ENCODE measurements at regions not wholly inside any gene's neighbourhood (a gene's known extent, or its start where the extent isn't known, plus 50 kb on each side); places are given as distances from the start of the nearest gene placed in this dataset.

DNA sequence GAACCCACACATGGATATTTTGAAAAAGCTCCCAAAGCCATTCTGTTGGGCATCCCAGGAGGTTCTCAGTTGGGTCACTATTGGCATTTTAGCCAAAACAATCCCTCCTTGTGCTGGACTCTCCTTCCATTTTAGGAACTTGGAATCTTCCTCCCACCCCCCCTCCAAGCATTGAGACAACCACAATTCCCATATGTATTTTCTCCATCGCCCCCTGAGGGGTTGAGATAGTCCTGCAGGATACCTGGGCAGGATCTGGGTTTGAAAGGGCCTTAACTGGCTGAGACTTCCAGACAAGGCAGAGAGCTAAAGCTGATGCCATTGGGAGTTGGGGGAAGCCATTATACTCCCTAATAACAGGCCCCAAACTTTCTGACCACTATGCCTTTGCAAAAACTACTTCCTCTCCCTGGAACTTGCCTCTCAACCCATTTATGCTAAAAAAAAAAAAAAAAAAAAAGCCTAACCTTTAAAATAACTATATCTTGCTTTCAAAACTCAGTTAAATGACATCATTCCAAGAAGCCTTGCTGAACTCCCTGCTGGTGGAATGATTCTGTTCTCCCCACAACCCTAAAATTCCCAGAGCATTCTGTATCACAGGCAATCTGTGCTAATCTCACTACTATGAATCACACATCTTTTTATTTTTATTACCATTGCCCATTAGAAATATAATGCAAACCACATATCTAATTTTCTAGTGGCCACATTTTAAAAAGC lies 77.5 kb upstream of the PDE1C start:
- no peak for DNase-seq (ENCODE audit: low read depth in 4 of 4, low spot score in 1 of 4)

DNA sequence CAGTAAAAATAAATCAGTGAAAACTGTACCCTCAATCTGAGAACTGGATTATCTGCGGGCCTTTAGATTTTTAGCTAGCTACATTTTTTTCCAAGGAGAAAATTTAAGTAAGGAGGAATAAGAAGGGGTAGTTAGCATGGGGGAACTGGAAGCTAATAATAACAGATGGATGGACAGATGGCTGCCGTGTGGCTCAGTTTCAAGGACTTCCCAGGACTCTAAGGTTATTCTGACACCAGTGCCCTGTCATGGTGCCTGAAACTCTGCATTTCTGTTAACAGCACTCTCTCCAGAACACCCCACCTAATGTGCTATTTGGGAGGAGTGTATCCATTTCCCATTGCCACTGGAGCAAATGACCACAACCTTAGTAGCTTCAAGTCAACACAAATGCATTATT lies 75.7 kb upstream of the PDE1C start:
- DNase-seq (ENCODE audit: low read depth in 4 of 4, low spot score in 1 of 4): no peak

DNA sequence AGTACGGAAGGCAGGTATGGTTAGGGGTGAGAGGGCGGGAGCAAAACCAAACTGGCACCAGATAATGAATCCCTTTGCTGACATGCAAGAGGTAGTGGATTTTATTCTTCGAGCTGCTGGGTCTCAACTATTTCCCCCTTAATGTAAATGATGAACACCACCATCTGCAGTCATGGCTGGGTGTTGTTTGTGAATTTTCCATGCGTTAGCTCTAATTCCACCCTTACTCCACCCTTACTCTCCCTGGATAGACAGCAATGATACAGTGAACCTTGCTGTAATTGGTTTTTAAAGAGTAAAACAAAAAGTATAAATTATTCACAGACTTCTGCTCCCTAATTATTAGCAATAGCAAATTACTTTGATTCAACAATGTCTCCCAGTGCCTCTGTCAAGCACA lies 74.5 kb upstream of the PDE1C start:
- DNase-seq (ENCODE audit: low read depth in 4 of 4, low spot score in 1 of 4): no peak

GRCh38 chr7:32143301-32143700 lies 73.1 kb upstream of the PDE1C start:
- DNase-seq (ENCODE audit: low read depth in 4 of 4, low spot score in 1 of 4): no peak

DNA sequence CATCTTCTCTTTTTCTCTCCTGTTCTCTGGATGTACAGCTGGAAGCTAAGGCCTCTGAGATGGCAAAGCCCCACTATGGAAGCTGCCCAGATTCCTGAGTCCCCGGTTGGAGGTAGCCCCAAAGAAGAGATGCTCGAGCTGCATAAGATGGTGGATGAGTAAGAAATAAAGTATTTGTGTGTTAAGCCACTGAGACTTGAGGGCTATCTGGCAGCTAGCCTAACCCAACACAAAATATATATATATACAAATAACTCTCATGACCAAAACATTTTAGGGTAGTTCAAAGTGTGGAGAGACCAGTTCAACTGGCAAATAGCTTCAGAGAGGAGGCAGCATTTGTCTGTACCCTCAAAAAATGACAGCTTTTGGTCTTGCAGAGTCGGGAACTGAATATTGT lies 72.4 kb upstream of the PDE1C start:
- no peak for DNase-seq (ENCODE audit: low read depth in 4 of 4, low spot score in 1 of 4)

DNA sequence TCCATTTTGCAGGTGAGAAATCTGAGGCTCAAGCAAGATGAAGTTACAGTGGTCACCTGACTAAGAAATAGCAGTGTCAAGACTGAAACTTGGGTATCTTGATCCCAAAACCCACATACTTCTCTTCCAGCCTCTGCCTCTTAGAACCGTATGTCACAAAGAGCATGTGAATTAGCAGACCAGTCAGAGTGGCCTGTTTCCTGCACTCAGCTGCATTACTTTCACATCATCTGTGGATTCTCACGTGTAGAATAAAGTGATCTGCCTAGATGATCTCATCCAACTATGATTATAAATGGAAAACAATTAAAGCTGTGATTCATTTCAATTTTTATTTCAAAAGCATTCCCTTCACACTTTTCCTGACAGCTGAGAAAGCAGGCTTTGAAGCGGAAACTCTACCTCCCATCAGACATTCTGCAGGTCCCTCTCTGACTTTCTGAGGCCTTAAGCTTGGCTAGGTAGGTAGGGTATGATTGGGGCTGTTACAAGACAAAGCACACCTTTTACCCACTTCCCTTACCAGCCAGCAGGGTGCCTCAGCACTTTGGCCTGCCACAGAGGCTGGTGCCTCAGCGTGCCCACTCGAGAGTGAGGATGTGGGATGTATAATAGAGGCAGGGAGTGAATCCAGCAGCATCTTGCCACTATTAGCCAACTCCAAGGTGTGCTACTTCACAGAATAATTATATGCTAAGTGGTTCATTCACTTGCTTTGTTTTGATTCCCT lies 70.2 kb upstream of the PDE1C start:
- no peak for DNase-seq (ENCODE audit: low read depth in 4 of 4, low spot score in 1 of 4)

- DNase-seq (ENCODE audit: low read depth in 4 of 4, low spot score in 1 of 4): no peak
Measured at GRCh38 chr7:32137059-32137458, 66.9 kb upstream of the PDE1C start.

- DNase-seq (ENCODE audit: low read depth in 4 of 4, low spot score in 1 of 4): no peak
Measured at GRCh38 chr7:32131091-32131490, 60.9 kb upstream of the PDE1C start.

DNA sequence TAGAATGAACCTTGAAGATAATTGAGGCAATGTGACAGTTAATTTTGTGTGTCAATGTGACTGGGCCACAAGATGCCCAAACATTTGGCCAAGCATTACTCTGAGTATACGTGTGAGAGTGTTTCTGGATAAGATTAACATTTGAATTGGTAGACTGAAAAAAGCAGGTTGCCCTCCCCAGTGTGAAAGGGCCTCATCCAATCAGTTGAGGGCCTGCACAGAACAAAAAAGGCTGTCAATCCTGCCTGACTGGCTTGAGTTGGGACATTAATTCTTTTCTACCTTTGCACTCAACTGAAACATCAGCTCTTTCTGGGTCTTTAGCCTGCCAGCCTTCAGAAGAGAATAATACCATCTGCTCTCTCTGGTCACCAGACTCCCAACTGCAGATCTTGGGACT lies 56.6 kb upstream of the PDE1C start:
- DNase-seq (ENCODE audit: low read depth in 4 of 4, low spot score in 1 of 4): no peak
